HG02943 (cell line): ENCODE measurements at regions not wholly inside any gene's neighbourhood (a gene's known extent, or its start where the extent isn't known, plus 50 kb on each side); places are given as distances from the start of the nearest gene placed in this dataset.
"Not testable (repeated sequence)": the region's sequence is repeated elsewhere in the genome, so short reads cannot be mapped to it uniquely, and the experiment has no call there.

Source experiments
- ATAC-seq: cut with Tn5 transposase; IDR thresholded peaks from one replicate; pipeline ENCODE4 v1.9.1; 2021; ENCODE audit warnings: mild to moderate bottlenecking, low read depth, moderate library complexity; ENCODE audit not compliant: unreplicated experiment

GRCh38 chr16:65392806-65393565, 271.1 kb upstream of the CDH11 start:
- ATAC-seq = no peak

GRCh38 chr16:65388592-65388991, 266.7 kb upstream of the CDH11 start:
- no peak for ATAC-seq

- no peak for ATAC-seq
These were observed 264.8 kb upstream of the CDH11 start for GRCh38 chr16:65386672-65387071.

- no peak for ATAC-seq
These were observed 262.6 kb upstream of the CDH11 start for GRCh38 chr16:65384441-65384840.

- ATAC-seq = no peak
These were observed 255.3 kb upstream of the CDH11 start for GRCh38 chr16:65377195-65377594.

- ATAC-seq = no peak
These were observed 254.7 kb upstream of the CDH11 start for GRCh38 chr16:65376601-65377000.

GRCh38 chr16:65375651-65376050, 253.8 kb upstream of the CDH11 start:
- no peak for ATAC-seq

- ATAC-seq = no peak
These were observed 251.2 kb upstream of the CDH11 start for GRCh38 chr16:65373097-65373496.

GRCh38 chr16:65372171-65372570, 250.3 kb upstream of the CDH11 start:
- ATAC-seq = no peak

- no peak for ATAC-seq
These were observed 244.2 kb upstream of the CDH11 start for GRCh38 chr16:65365732-65366715.

GRCh38 chr16:65356721-65357120, 234.9 kb upstream of the CDH11 start:
- ATAC-seq = not testable (repeated sequence)

GRCh38 chr16:65355706-65356105, 233.8 kb upstream of the CDH11 start:
- ATAC-seq = no peak

- no peak for ATAC-seq
These were observed 231.3 kb upstream of the CDH11 start for GRCh38 chr16:65353183-65353582.

GRCh38 chr16:65349626-65350025, 227.8 kb upstream of the CDH11 start:
- ATAC-seq = no peak

GRCh38 chr16:65343556-65343955, 221.7 kb upstream of the CDH11 start:
- ATAC-seq = no peak

GRCh38 chr16:65342231-65342866, 220.5 kb upstream of the CDH11 start:
- ATAC-seq = no peak

- no peak for ATAC-seq
These were observed 217.2 kb upstream of the CDH11 start for GRCh38 chr16:65339062-65339461.

- no peak for ATAC-seq
These were observed 214.3 kb upstream of the CDH11 start for GRCh38 chr16:65336160-65336559.

GRCh38 chr16:65334081-65334480, 212.2 kb upstream of the CDH11 start:
- ATAC-seq = no peak

GRCh38 chr16:65333283-65333682, 211.4 kb upstream of the CDH11 start:
- no peak for ATAC-seq

- ATAC-seq = no peak
These were observed 205.5 kb upstream of the CDH11 start for GRCh38 chr16:65327346-65327745.
